Stomach (tissue), 8 donors: ENCODE measurements at regions not wholly inside any gene's neighbourhood (a gene's known extent, or its start where the extent isn't known, plus 50 kb on each side); places are given as distances from the start of the nearest gene placed in this dataset.

Experiments
- DNase-seq, 2 donors: peaks; one replicate each; pipeline versions ENCODE4 v3.0.0 to v3.0.0-alpha.2; 2013 to 2019
- H3K27ac ChIP-seq, 5 donors: fragments of 200-600 bp in 4 of 5; sonication (generic) in 4 of 5; one replicate each; pipeline ENCODE4 v1.5.1; 2013 to 2019; ENCODE audit warnings: mild to moderate bottlenecking in 1 of 5, moderate library complexity in 1 of 5
- H3K27me3 ChIP-seq, 3 donors: fragments of 200-600 bp; sonication (generic); one replicate each; pipeline ENCODE4 v1.5.1; 2017 to 2019; ENCODE audit warnings: mixed run types in 1 of 3
- H3K36me3 ChIP-seq, 4 donors: fragments of 200-600 bp; sonication (generic); 1 replicate in 3 of 4; 2 replicates in 1 of 4; pipeline ENCODE4 v1.5.1; 2016 to 2019
- H3K4me1 ChIP-seq, 4 donors: fragments of 200-600 bp; sonication (generic); one replicate each; pipeline ENCODE4 v1.5.1; 2016 to 2019
- H3K4me3 ChIP-seq, 4 donors: fragments of 200-600 bp; sonication (generic) in 3 of 4; one replicate each; pipeline ENCODE4 v1.5.1; 2016 to 2019; ENCODE audit warnings: mild to moderate bottlenecking in 1 of 4
- H3K9me3 ChIP-seq, 4 donors: fragments of 200-600 bp; sonication (generic); one replicate each; pipeline ENCODE4 v1.5.1; 2016 to 2019
- CTCF ChIP-seq, 7 experiments: fragments of 450-650 bp in 4 of 7; fragments of 200-600 bp in 3 of 7; sonication (generic) in 3 of 7; IDR thresholded peaks; one replicate each; pipeline ENCODE4 v1.5.1; 2016 to 2019; ENCODE audit warnings: antibody characterized with exemption in 7 of 7, control low read depth in 2 of 7, mild to moderate bottlenecking in 1 of 7
- EP300 ChIP-seq: sonication (generic); formaldehyde crosslinking; IDR thresholded peaks from one replicate; pipeline ENCODE4 v1.6.1; 2017; ENCODE audit warnings: antibody characterized with exemption
- POLR2A ChIP-seq, 4 donors: fragments of 450-650 bp; IDR thresholded peaks; one replicate each; pipeline ENCODE4 v1.6.1; 2016; ENCODE audit warnings: antibody characterized with exemption in 4 of 4, control low read depth in 2 of 4, mild to moderate bottlenecking in 1 of 4, moderate library complexity in 1 of 4
- POLR2AphosphoS5 ChIP-seq, 3 donors: sonication (generic); formaldehyde crosslinking; IDR thresholded peaks; one replicate each; pipeline ENCODE4 v1.6.1; 2016; ENCODE audit warnings: antibody characterized with exemption in 3 of 3
- WGBS, 5 donors: extraction: QIAGEN DNeasy Blood & Tissue Kit in 3 of 5; methylation state at CpG; one replicate each; pipeline versions ENCODE4 v1.1.5 to v1.1.7; 2013 to 2018; 5-methylcytosine and 5-hydroxymethylcytosine counted together
- intact Hi-C: fragments of 100-400 bp; cut with DNase I; formaldehyde crosslinking; loops from one replicate; pipeline ENCODE4 v1.15.1; 2023; ENCODE audit warnings: low total_unique reads
- donor health status: healthy with polysubstance abuse.
- donor health status: Bipolar disorder and iron deficiency.
- donor health status: healthy.

- H3K4me3 ChIP-seq, result no peak overlapping the region
- no peaks in the 10 kb centered on the region for H3K4me1 ChIP-seq
- WGBS, 5 donors, result 84 to 91% (median 88%) methylated on average over 6 of the region's 6 CpGs
- no peaks in the 10 kb centered on the region for H3K27me3 ChIP-seq
- H3K36me3 ChIP-seq, result no peaks in the 10 kb centered on the region
- DNase-seq, result no peak
- TF ChIP-seq EP300, result no peak
- TF ChIP-seq CTCF (IDR thresholded peaks at IDR 0.05), result no peak
- TF ChIP-seq POLR2A (IDR thresholded peaks at IDR 0.05), result no peak
- no peak for TF ChIP-seq POLR2AphosphoS5 (IDR thresholded peaks at IDR 0.05)
- intact Hi-C loops, result no loop called here
- H3K9me3 ChIP-seq, result peaks cover 0 to 26% (median 10%) of the 10 kb centered on the region in 4 donors
- no peak overlapping the region for H3K27ac ChIP-seq
These were observed 484.4 kb upstream of the REG3G start for GRCh38 chr2:78541088-78541450.

- no peak overlapping the region for H3K4me3 ChIP-seq
- H3K27me3 ChIP-seq, result no peaks in the 10 kb centered on the region
- no peaks in the 10 kb centered on the region for H3K36me3 ChIP-seq
- intact Hi-C loops, result no loop called here
- TF ChIP-seq EP300, result no peak
- no peak for TF ChIP-seq CTCF (IDR thresholded peaks at IDR 0.05)
- TF ChIP-seq POLR2AphosphoS5 (IDR thresholded peaks at IDR 0.05), result no peak
- no peak for TF ChIP-seq POLR2A (IDR thresholded peaks at IDR 0.05)
- WGBS, 5 donors, result 74 to 85% (median 81%) methylated on average over 11 to 17 of the region's 17 CpGs
- no peaks in the 10 kb centered on the region for H3K4me1 ChIP-seq
- no peak for DNase-seq
- no peak overlapping the region for H3K27ac ChIP-seq
- peaks cover 0 to 26% (median 10%) of the 10 kb centered on the region in 4 donors for H3K9me3 ChIP-seq
These were observed 483.8 kb upstream of the REG3G start for GRCh38 chr2:78541451-78542267.

- H3K27me3 ChIP-seq, result no peaks in the 10 kb centered on the region
- H3K36me3 ChIP-seq, result no peaks in the 10 kb centered on the region
- DNase-seq, result no peak
- no peak overlapping the region for H3K4me3 ChIP-seq
- TF ChIP-seq POLR2A (IDR thresholded peaks at IDR 0.05), result no peak
- TF ChIP-seq EP300, result no peak
- no peak overlapping the region for H3K27ac ChIP-seq
- 88 to 96% (median 92%) methylated on average over 14 of the region's 14 CpGs for WGBS, 5 donors
- peaks cover 0 to 19% (median 10%) of the 10 kb centered on the region in 4 donors for H3K9me3 ChIP-seq
- intact Hi-C loops, result no loop called here
- H3K4me1 ChIP-seq, result no peaks in the 10 kb centered on the region
These were observed 478.7 kb upstream of the REG3G start for GRCh38 chr2:78546843-78547242.

GRCh38 chr2:78549766-78550165, 475.7 kb upstream of the REG3G start:
- intact Hi-C loops, result no loop called here
- Histone ChIP-seq H3K36me3 (no peaks in the 10 kb centered on the region), H3K4me3 (no peak overlapping the region), H3K27me3 (no peaks in the 10 kb centered on the region), H3K27ac (no peak overlapping the region), H3K4me1 (no peaks in the 10 kb centered on the region), H3K9me3 (no peaks in the 10 kb centered on the region)
- DNase-seq, result no peak
- TF ChIP-seq POLR2A (IDR thresholded peaks at IDR 0.05) (no peak), POLR2AphosphoS5 (IDR thresholded peaks at IDR 0.05) (no peak), CTCF (IDR thresholded peaks at IDR 0.05) (no peak), EP300 (no peak)
- 88 to 91% (median 89%) methylated on average over 2 of the region's 2 CpGs for WGBS, 5 donors
